IMR-90 (cell line): ENCODE measurements at regions not wholly inside any gene's neighbourhood (a gene's known extent, or its start where the extent isn't known, plus 50 kb on each side); places are given as distances from the start of the nearest gene placed in this dataset.
A peak's percentile ranks its signal among the peaks of the same experiment; 100 is the strongest.

Experiments used
- ATAC-seq: fragments of 200-7000 bp; cut with Tn5 transposase; 2 replicates; pipeline ENCODE4 v1.9.1; 2020; ENCODE audit warnings: low read depth, mild to moderate bottlenecking, moderate library complexity
- BruUV-seq: library from RNA; stranded (reverse); fragments of 400-500 nt; replicated peaks from 2 replicates; lab custom pipeline; 2021; lab: Mats Ljungman, UMichigan
- CTCF ChIA-PET: fragments of 300-600 bp; formaldehyde crosslinking; extraction: SDS; loops from one replicate; lab custom pipeline; 2021; ENCODE audit warnings: antibody characterized with exemption; lab: Yijun Ruan, JAX
- POLR2A ChIA-PET: fragments of 300-600 bp; sonication (Branson Sonifier 250); formaldehyde crosslinking; loops from one replicate; lab custom pipeline; 2022; ENCODE audit warnings: antibody characterized with exemption; ENCODE audit not compliant: unreplicated experiment; lab: Charles Lee
- DNase-seq: peaks from one replicate; pipeline ENCODE4 v3.0.0; 2013
- H2AFZ ChIP-seq: replicated peaks from 2 replicates; pipeline ENCODE3; 2013; ENCODE audit warnings: low read length, mild to moderate bottlenecking; ENCODE audit not compliant: poor library complexity
- H2AK5ac ChIP-seq: 2 replicates; pipeline ENCODE4 v1.6.1; 2013; ENCODE audit warnings: low read depth, low read length, inconsistent platforms
- H2AK9ac ChIP-seq: replicated peaks from 2 replicates; pipeline ENCODE3; 2013; ENCODE audit warnings: mild to moderate bottlenecking, low read depth, low read length, moderate library complexity; ENCODE audit not compliant: poor library complexity
- H2BK120ac ChIP-seq: 2 replicates; pipeline ENCODE4 v1.6.1; 2013; ENCODE audit warnings: low read depth, low read length, inconsistent platforms
- H2BK15ac ChIP-seq: 3 replicates; pipeline ENCODE4 v1.6.1; 2013; ENCODE audit warnings: low read depth, low read length, inconsistent platforms
- H2BK20ac ChIP-seq: 2 replicates; pipeline ENCODE4 v1.6.1; 2013; ENCODE audit warnings: low read depth, mild to moderate bottlenecking, inconsistent platforms, low read length, moderate library complexity
- H2BK5ac ChIP-seq: 2 replicates; pipeline ENCODE4 v1.6.1; 2013; ENCODE audit warnings: mild to moderate bottlenecking, low read depth, low read length, inconsistent platforms; ENCODE audit not compliant: poor library complexity, severe bottlenecking
- H3K14ac ChIP-seq: replicated peaks from 2 replicates; pipeline ENCODE4 v1.6.1; 2013; ENCODE audit warnings: low read depth, low read length, inconsistent platforms
- H3K18ac ChIP-seq: 2 replicates; pipeline ENCODE4 v1.6.1; 2013; ENCODE audit warnings: low read depth, low read length, control low read depth
- H3K23ac ChIP-seq: 2 replicates; pipeline ENCODE4 v1.6.1; 2013; ENCODE audit warnings: low read depth, low read length, inconsistent platforms
- H3K27ac ChIP-seq: 2 replicates; pipeline ENCODE4 v1.5.1; 2013; ENCODE audit warnings: mild to moderate bottlenecking, control low read depth, low read length; ENCODE audit not compliant: insufficient read depth
- H3K27me3 ChIP-seq: 2 replicates; pipeline ENCODE4 v1.6.1; 2013; ENCODE audit warnings: low read length; ENCODE audit not compliant: control insufficient read depth, insufficient read depth
- H3K36me3 ChIP-seq: 2 replicates; pipeline ENCODE4 v1.6.1; 2013; ENCODE audit warnings: low read length, mixed read lengths; ENCODE audit not compliant: control insufficient read depth, insufficient read depth
- H3K4ac ChIP-seq: 2 replicates; pipeline ENCODE4 v1.6.1; 2013; ENCODE audit warnings: low read depth, low read length, inconsistent platforms
- H3K4me1 ChIP-seq: 2 replicates; pipeline ENCODE4 v1.6.1; 2013; ENCODE audit warnings: low read length, mixed read lengths; ENCODE audit not compliant: control insufficient read depth, insufficient read depth
- H3K4me2 ChIP-seq: 2 replicates; pipeline ENCODE4 v1.6.1; 2013; ENCODE audit warnings: low read depth, mild to moderate bottlenecking, control low read depth, low read length, moderate library complexity
- H3K4me3 ChIP-seq: 2 replicates; pipeline ENCODE4 v1.5.1; 2013; ENCODE audit warnings: low read depth, mild to moderate bottlenecking, control low read depth, low read length, moderate library complexity; ENCODE audit not compliant: insufficient read depth
- H3K56ac ChIP-seq: 2 replicates; pipeline ENCODE4 v1.6.1; 2013; ENCODE audit warnings: low read length, inconsistent platforms; ENCODE audit not compliant: insufficient read depth; ENCODE audit errors: extremely low read depth
- H3K79me1 ChIP-seq, 2 experiments: 2 replicates each; pipeline ENCODE4 v1.6.1; 2013; ENCODE audit warnings: low read length in 2 of 2, inconsistent platforms in 1 of 2, low read depth in 1 of 2
- H3K9ac ChIP-seq: 2 replicates; pipeline ENCODE4 v1.6.1; 2013; ENCODE audit warnings: low read depth, low read length, control low read depth
- H3K9me1 ChIP-seq: 2 replicates; pipeline ENCODE4 v1.6.1; 2013; ENCODE audit warnings: low read length, inconsistent platforms; ENCODE audit not compliant: insufficient read depth
- H3K9me3 ChIP-seq: 2 replicates; pipeline ENCODE4 v1.6.1; 2013; ENCODE audit warnings: low read length; ENCODE audit not compliant: control insufficient read depth, insufficient read depth
- H4K20me1 ChIP-seq: 2 replicates; pipeline ENCODE4 v1.6.1; 2013; ENCODE audit warnings: low read length, inconsistent platforms; ENCODE audit not compliant: insufficient read depth
- H4K5ac ChIP-seq: 2 replicates; pipeline ENCODE4 v1.6.1; 2013; ENCODE audit warnings: mild to moderate bottlenecking, low read depth, low read length, control low read depth
- H4K8ac ChIP-seq, 2 experiments: 2 replicates each; pipeline ENCODE4 v1.6.1; 2013; ENCODE audit warnings: low read depth in 2 of 2, low read length in 2 of 2, control low read depth in 1 of 2, inconsistent platforms in 1 of 2
- H4K91ac ChIP-seq: 2 replicates; pipeline ENCODE4 v1.6.1; 2013; ENCODE audit warnings: low read depth, low read length, inconsistent platforms; ENCODE audit not compliant: insufficient read depth
- CEBPB ChIP-seq: IDR thresholded peaks from 2 replicates; pipeline ENCODE4 v1.6.1; 2012; ENCODE audit warnings: low read depth, low read length, improper control_type of control experiment
- FOS ChIP-seq: fragments of 150-350 bp; IDR thresholded peaks from 2 replicates; pipeline ENCODE4 v1.6.1; 2016; ENCODE audit warnings: low read depth, low read length
- MAFK ChIP-seq: IDR thresholded peaks from 2 replicates; pipeline ENCODE4 v1.6.1; 2012; ENCODE audit warnings: low read depth, low read length, improper control_type of control experiment
- MAZ ChIP-seq: IDR thresholded peaks from 2 replicates; pipeline ENCODE4 v1.6.1; 2012; ENCODE audit warnings: low read depth, mild to moderate bottlenecking, low read length, improper control_type of control experiment, moderate library complexity, borderline replicate concordance
- MXI1 ChIP-seq: IDR thresholded peaks from 2 replicates; pipeline ENCODE4 v1.6.1; 2012; ENCODE audit warnings: low read depth, mild to moderate bottlenecking, low read length, moderate library complexity, borderline replicate concordance
- POLR2A ChIP-seq: IDR thresholded peaks from 2 replicates; pipeline ENCODE4 v1.6.1; 2012; ENCODE audit warnings: mild to moderate bottlenecking, low read depth, low read length
- RAD21 ChIP-seq: IDR thresholded peaks from 2 replicates; pipeline ENCODE4 v1.6.1; 2012; ENCODE audit warnings: low read length, improper control_type of control experiment
- RCOR1 ChIP-seq: IDR thresholded peaks from 2 replicates; pipeline ENCODE4 v1.6.1; 2012; ENCODE audit warnings: mild to moderate bottlenecking, low read length, improper control_type of control experiment; ENCODE audit not compliant: insufficient replicate concordance
- RFX5 ChIP-seq: IDR thresholded peaks from 2 replicates; pipeline ENCODE4 v1.8.0; 2012; ENCODE audit warnings: low read depth, mild to moderate bottlenecking, low read length, moderate library complexity
- WGBS, 2 experiments: methylation state at CpG; one replicate each; pipeline versions ENCODE4 v1.1.5 to v1.1.7; 2013; ENCODE audit warnings: missing lambda C conversion rate in 2 of 2; ENCODE audit not compliant: insufficient read length in 1 of 2; ENCODE audit errors: extremely low coverage in 2 of 2; 5-methylcytosine and 5-hydroxymethylcytosine counted together
- dilution Hi-C: fragments of 300-500 bp; cut with HindIII; formaldehyde crosslinking; loops from one replicate; pipeline ENCODE4 v1.14.3; 2018; ENCODE audit warnings: low sequenced_read_pairs; ENCODE audit not compliant: unreplicated experiment
- in situ Hi-C: fragments of 300-500 bp; cut with MboI; formaldehyde crosslinking; loops from 3 replicates; pipeline ENCODE4 v1.14.3; 2019; ENCODE audit warnings: low sequenced_read_pairs, inconsistent platforms, mixed read lengths
- intact Hi-C: fragments of 100-400 bp; cut with micrococcal nuclease; formaldehyde crosslinking; loops from 2 replicates; pipeline ENCODE4 v1.10.0; 2022
- TF ChIP-seq, protein P1 (sequence below): fragments of 150-350 bp; IDR thresholded peaks from 2 replicates; pipeline ENCODE4 v1.6.1; 2017; ENCODE audit warnings: mild to moderate bottlenecking, antibody characterized with exemption, low read length, low read depth

DNA sequence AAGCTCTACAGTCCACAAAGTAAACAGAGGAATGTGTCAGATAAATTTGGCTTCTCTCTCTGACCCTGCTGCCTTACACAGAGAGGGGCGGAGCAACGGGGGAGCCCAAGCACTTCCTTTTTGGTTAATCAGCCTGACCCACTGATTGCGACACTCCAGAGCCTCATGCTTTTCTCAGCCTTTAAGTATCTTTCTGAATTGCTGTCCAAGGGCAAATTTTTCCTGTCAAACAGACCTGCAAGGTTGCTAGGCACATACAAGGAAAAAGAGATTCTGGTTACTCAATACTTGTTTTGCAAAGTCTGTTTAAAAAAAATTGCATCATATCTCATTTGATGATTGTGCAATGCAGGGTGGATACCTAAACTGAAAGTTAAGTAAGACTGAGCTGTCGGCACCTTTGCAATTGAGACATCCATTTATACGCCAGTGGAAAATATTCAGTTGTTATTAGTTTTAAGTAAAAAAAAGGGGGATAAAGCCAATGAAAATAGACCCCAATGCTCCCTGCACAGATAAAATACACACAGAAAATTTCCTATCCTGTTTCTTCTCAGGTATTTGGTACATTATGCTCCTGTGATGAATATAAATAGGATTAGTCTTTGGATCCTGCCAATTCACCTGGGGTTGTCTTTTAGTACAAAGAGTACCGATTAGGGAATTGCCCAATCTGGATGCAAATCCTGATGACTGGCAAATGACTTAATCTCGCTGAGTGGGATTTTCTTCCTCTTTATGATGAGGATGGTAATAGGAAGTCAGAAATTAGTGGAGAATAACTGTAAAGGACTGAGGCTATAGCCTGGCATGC is 260.2 kb upstream of the TRIB2 start:
- dilution Hi-C loops, result no loop called here

More for the DNA sequence above, 260.2 kb upstream of the TRIB2 start:
- Histone ChIP-seq H3K4ac (peak overlapping the region; percentile 64; the same call in 1 of the 2 replicates), H2AFZ (no peak overlapping the region), H2BK120ac (peak overlapping the region; percentile 90), H2BK20ac (peak overlapping the region; percentile 85), H3K4me3 (no peak overlapping the region), H2BK5ac (peak overlapping the region; percentile 61), H2BK15ac (peak overlapping the region; percentile 90; the same call in 2 of the 3 replicates), H3K79me1 (no peaks in the 10 kb centered on the region), H2AK5ac (peak overlapping the region; percentile 62; the same call in 1 of the 2 replicates), H3K9me3 (no peaks in the 10 kb centered on the region), H3K14ac (peak overlapping the region; percentile 73; the same call in 1 of the 2 replicates), H3K27ac (peak overlapping the region; percentile 50; the same call in 1 of the 2 replicates), H3K23ac (0 out of 2 replicates have a peak overlapping the region, but pooled peaks have one; percentile 15), H3K9me1 (peaks cover 12% of the 10 kb centered on the region; the same call in 1 of the 2 replicates), H3K36me3 (no peaks in the 10 kb centered on the region), H4K8ac (peak overlapping the region; percentile 17 to 71; a peak in 3 of 4 replicates), H3K27me3 (no peaks in the 10 kb centered on the region), H2AK9ac (no peak overlapping the region), H3K4me1 (peaks cover 19% of the 10 kb centered on the region), H3K56ac (no peak overlapping the region), H3K4me2 (peak overlapping the region; percentile 32; the same call in 1 of the 2 replicates), H3K9ac (no peak overlapping the region), H4K5ac (peak overlapping the region; percentile 79), H4K20me1 (no peaks in the 10 kb centered on the region), H4K91ac (peak overlapping the region; percentile 76; the same call in 1 of the 2 replicates), H3K18ac (peak overlapping the region; percentile 97)
- peak; percentile 86 for ATAC-seq
- TF ChIP-seq CEBPB (peak; percentile 99), POLR2A (no peak), RCOR1 (peak; percentile 51), MAZ (peak; percentile 53; the same call in 1 of the 2 replicates), FOS (peak; percentile 54; the same call in 1 of the 2 replicates), RAD21 (peak; percentile 24; the same call in 1 of the 2 replicates), RFX5 (0 out of 2 replicates have a peak, but pooled peaks have one; percentile 27), MXI1 (peak; percentile 67), MAFK (peak; percentile 60)
- TF ChIP-seq, protein P1, sequence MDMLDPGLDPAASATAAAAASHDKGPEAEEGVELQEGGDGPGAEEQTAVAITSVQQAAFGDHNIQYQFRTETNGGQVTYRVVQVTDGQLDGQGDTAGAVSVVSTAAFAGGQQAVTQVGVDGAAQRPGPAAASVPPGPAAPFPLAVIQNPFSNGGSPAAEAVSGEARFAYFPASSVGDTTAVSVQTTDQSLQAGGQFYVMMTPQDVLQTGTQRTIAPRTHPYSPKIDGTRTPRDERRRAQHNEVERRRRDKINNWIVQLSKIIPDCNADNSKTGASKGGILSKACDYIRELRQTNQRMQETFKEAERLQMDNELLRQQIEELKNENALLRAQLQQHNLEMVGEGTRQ, result no peak
- CTCF ChIA-PET, result no interaction called here
- POLR2A ChIA-PET, result interaction anchor here (0.5 kb wide), 1 partner anchor 189 kb away, joined by 3 read pairs; no protein-coding TSS in a partner anchor
- no TSS peak for BruUV-seq
- intact Hi-C loops, result loop anchor here (1.0 to 10.0 kb wide), 8 partner anchors 78 to 626 kb away; partner anchors contain the start of gene TRIB2
- DNase-seq, result peak; percentile 99
- 40% methylated on average over 2 of the region's 7 CpGs; no CpG with 5 or more reads in 1 of the 2 experiments for WGBS, 2 experiments
- in situ Hi-C loops, result no loop called here
